MM.1S (cell line): ENCODE measurements at regions not wholly inside any gene's neighbourhood (a gene's known extent, or its start where the extent isn't known, plus 50 kb on each side); places are given as distances from the start of the nearest gene placed in this dataset.

Experiments used
- DNase-seq: peaks from one replicate; pipeline ENCODE4 v3.0.0-alpha.2; 2015
- H2AFZ ChIP-seq: fragments of 300-600 bp; sonication (generic); 2 replicates; pipeline ENCODE4 v1.6.0; 2016; ENCODE audit warnings: antibody characterized with exemption, low read length
- H3F3A ChIP-seq: fragments of 300-600 bp; sonication (generic); 2 replicates; pipeline ENCODE4 v1.6.1; 2016; ENCODE audit warnings: mild to moderate bottlenecking, antibody characterized with exemption, low read length, moderate library complexity, mixed read lengths; ENCODE audit not compliant: insufficient read depth
- H3K27ac ChIP-seq: fragments of 300-600 bp; sonication (generic); 2 replicates; pipeline ENCODE4 v1.5.1; 2016; ENCODE audit warnings: mild to moderate bottlenecking, low read length
- H3K27me3 ChIP-seq: fragments of 300-600 bp; sonication (generic); replicated peaks from 2 replicates; pipeline ENCODE4 v1.6.0; 2016; ENCODE audit warnings: low read length; ENCODE audit not compliant: insufficient read depth
- H3K36me3 ChIP-seq: fragments of 300-600 bp; sonication (generic); replicated peaks from 2 replicates; pipeline ENCODE4 v1.6.1; 2016; ENCODE audit warnings: mild to moderate bottlenecking, low read length, mixed read lengths; ENCODE audit not compliant: insufficient read depth
- H3K4me1 ChIP-seq: fragments of 300-600 bp; sonication (generic); 2 replicates; pipeline ENCODE4 v1.6.1; 2016; ENCODE audit warnings: low read length, mixed read lengths
- H3K4me2 ChIP-seq: fragments of 300-600 bp; sonication (generic); 2 replicates; pipeline ENCODE4 v1.6.0; 2016; ENCODE audit warnings: low read depth, low read length
- H3K4me3 ChIP-seq: fragments of 300-600 bp; sonication (generic); 2 replicates; pipeline ENCODE4 v1.5.1; 2016; ENCODE audit warnings: low read length, mixed read lengths
- H3K79me2 ChIP-seq: fragments of 300-600 bp; sonication (generic); 2 replicates; pipeline ENCODE4 v1.6.1; 2016; ENCODE audit warnings: mixed run types, low read length, mixed read lengths
- H3K9ac ChIP-seq: fragments of 300-600 bp; sonication (generic); 2 replicates; pipeline ENCODE4 v1.6.1; 2016; ENCODE audit warnings: low read length, mixed read lengths
- H3K9me2 ChIP-seq: fragments of 300-600 bp; sonication (generic); replicated peaks from 2 replicates; pipeline ENCODE4 v1.6.1; 2016; ENCODE audit warnings: mild to moderate bottlenecking, low read length, mixed read lengths; ENCODE audit not compliant: insufficient read depth
- H3K9me3 ChIP-seq: fragments of 300-600 bp; sonication (generic); replicated peaks from 2 replicates; pipeline ENCODE4 v1.6.1; 2016; ENCODE audit warnings: mild to moderate bottlenecking, low read length, mixed read lengths; ENCODE audit not compliant: insufficient read depth
- H4K20me1 ChIP-seq: fragments of 300-600 bp; sonication (generic); 2 replicates; pipeline ENCODE4 v1.6.1; 2016; ENCODE audit warnings: mild to moderate bottlenecking, low read length, moderate library complexity, mixed read lengths; ENCODE audit not compliant: insufficient read depth
- CTCF ChIP-seq: fragments of 300-600 bp; sonication (generic); IDR thresholded peaks from 2 replicates; pipeline ENCODE4 v1.5.1; 2016; ENCODE audit warnings: antibody characterized with exemption, low read length, mixed read lengths
- EZH2 ChIP-seq: fragments of 300-600 bp; sonication (generic); optimal IDR thresholded peaks from 2 replicates; pipeline ENCODE3; 2017; ENCODE audit warnings: low read depth, mild to moderate bottlenecking, antibody characterized with exemption, low read length, mixed read lengths
- EZH2phosphoT487 ChIP-seq: fragments of 300-600 bp; sonication (generic); IDR thresholded peaks from 2 replicates; pipeline ENCODE4 v1.6.1; 2018; ENCODE audit warnings: antibody characterized with exemption, low read length

GRCh38 chr4:26201120-26201519 is 119.7 kb upstream of the RBPJ start:
- Histone ChIP-seq H3K4me2 (no peak overlapping the region), H3K9ac (no peak overlapping the region), H3K4me1 (no peaks in the 10 kb centered on the region), H3F3A (no peaks in the 10 kb centered on the region), H4K20me1 (no peaks in the 10 kb centered on the region), H2AFZ (no peak overlapping the region), H3K79me2 (no peaks in the 10 kb centered on the region), H3K9me3 (no peaks in the 10 kb centered on the region), H3K9me2 (no peaks in the 10 kb centered on the region), H3K36me3 (no peaks in the 10 kb centered on the region), H3K27me3 (no peaks in the 10 kb centered on the region), H3K4me3 (no peak overlapping the region), H3K27ac (no peak overlapping the region)
- TF ChIP-seq CTCF (no peak), EZH2 (no peak), EZH2phosphoT487 (no peak)
- DNase-seq: no peak

DNA sequence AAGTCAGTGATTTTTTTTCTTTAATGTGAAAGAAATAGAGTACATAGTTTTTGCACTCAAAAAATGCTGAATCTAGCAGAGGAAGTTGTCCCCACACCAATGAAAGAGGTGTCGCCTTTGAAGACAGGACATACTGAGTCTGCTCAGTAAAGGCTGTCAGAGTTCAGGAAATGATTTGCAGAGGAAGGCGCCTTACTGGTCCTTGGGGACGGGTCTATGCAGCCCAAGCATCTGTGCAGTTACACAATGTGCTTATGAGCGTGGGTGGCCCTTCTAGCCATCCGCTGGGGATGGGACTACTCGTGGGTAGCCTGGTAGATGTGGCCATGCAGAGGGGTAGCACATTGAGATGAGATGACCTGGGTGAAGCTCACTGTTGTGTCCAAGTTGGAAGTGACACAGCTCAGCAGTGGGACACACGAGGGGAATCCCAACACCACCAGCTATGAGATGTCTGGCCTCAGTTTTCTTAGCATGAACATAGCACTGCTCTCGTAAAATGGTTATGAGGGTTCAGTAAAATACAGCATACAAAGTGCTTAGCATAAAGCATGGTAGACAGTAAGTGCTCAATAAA is 116.5 kb upstream of the RBPJ start:
- Histone ChIP-seq H3K4me3 (no peak overlapping the region), H3K36me3 (no peaks in the 10 kb centered on the region), H3K9me3 (no peaks in the 10 kb centered on the region), H4K20me1 (no peaks in the 10 kb centered on the region), H3K27me3 (no peaks in the 10 kb centered on the region), H3K79me2 (no peaks in the 10 kb centered on the region), H3K9ac (no peak overlapping the region), H3K27ac (no peak overlapping the region), H2AFZ (no peak overlapping the region), H3F3A (no peaks in the 10 kb centered on the region), H3K9me2 (no peaks in the 10 kb centered on the region), H3K4me2 (no peak overlapping the region), H3K4me1 (no peaks in the 10 kb centered on the region)
- no peak for TF ChIP-seq EZH2phosphoT487
- TF ChIP-seq CTCF: no peak
- TF ChIP-seq EZH2: no peak
- no peak for DNase-seq

- Histone ChIP-seq H2AFZ (no peak overlapping the region), H3K4me1 (no peaks in the 10 kb centered on the region), H3K9me3 (no peaks in the 10 kb centered on the region), H3K9me2 (no peaks in the 10 kb centered on the region), H3K79me2 (no peaks in the 10 kb centered on the region), H3F3A (no peaks in the 10 kb centered on the region), H4K20me1 (no peaks in the 10 kb centered on the region), H3K27me3 (no peaks in the 10 kb centered on the region), H3K9ac (no peak overlapping the region), H3K36me3 (no peaks in the 10 kb centered on the region), H3K4me3 (no peak overlapping the region), H3K27ac (no peak overlapping the region), H3K4me2 (no peak overlapping the region)
- no peak for DNase-seq
- TF ChIP-seq EZH2phosphoT487 (no peak), CTCF (no peak), EZH2 (no peak)
Measured at GRCh38 chr4:26204911-26205370, 115.9 kb upstream of the RBPJ start.
